GM10248 (cell line): ENCODE measurements at regions not wholly inside any gene's neighbourhood (a gene's known extent, or its start where the extent isn't known, plus 50 kb on each side); places are given as distances from the start of the nearest gene placed in this dataset.

Experiments
- CTCF ChIA-PET: fragments of 300-600 bp; sonication (Branson Sonifier 250); formaldehyde crosslinking; extraction: SDS; loops from one replicate; lab custom pipeline; 2021; ENCODE audit warnings: antibody characterized with exemption; lab: Yijun Ruan, JAX
- POLR2A ChIA-PET: fragments of 350-650 bp; sonication (Branson Sonifier 250); formaldehyde crosslinking; extraction: SDS; loops from one replicate; lab custom pipeline; 2020; ENCODE audit warnings: antibody characterized with exemption; lab: Yijun Ruan, JAX
- DNase-seq: peaks from one replicate; pipeline ENCODE4 v3.0.0; 2012; ENCODE audit errors: extremely low spot score
- CTCF ChIP-seq: IDR thresholded peaks from 2 replicates; pipeline ENCODE4 v1.5.1; 2012; ENCODE audit warnings: mild to moderate bottlenecking, low read depth; ENCODE audit errors: extremely low read depth, missing control alignments, control extremely low read depth

- no peak for TF ChIP-seq CTCF
- ChIA-PET POLR2A (no interaction called here), CTCF (no interaction called here)
- DNase-seq = no peak
Measured at GRCh38 chrY:7942711-7943110, 1031.2 kb upstream of the AMELY start.

GRCh38 chrY:7941856-7942255 is 1030.3 kb upstream of the AMELY start:
- no peak for TF ChIP-seq CTCF
- DNase-seq = no peak
- POLR2A ChIA-PET = no interaction called here
- CTCF ChIA-PET = no interaction called here

- TF ChIP-seq CTCF = no peak
- DNase-seq = no peak
- ChIA-PET POLR2A (no interaction called here), CTCF (no interaction called here)
Measured at GRCh38 chrY:7938982-7939718, 1027.6 kb upstream of the AMELY start.

- ChIA-PET POLR2A (no interaction called here), CTCF (no interaction called here)
- no peak for TF ChIP-seq CTCF
- DNase-seq = no peak
Measured at GRCh38 chrY:7936831-7937230, 1025.3 kb upstream of the AMELY start.

- POLR2A ChIA-PET = no interaction called here
- TF ChIP-seq CTCF = no peak
- DNase-seq = no peak
- CTCF ChIA-PET = no interaction called here
Measured at GRCh38 chrY:7936046-7936445, 1024.5 kb upstream of the AMELY start.

GRCh38 chrY:7935606-7936005 is 1024.1 kb upstream of the AMELY start:
- no peak for TF ChIP-seq CTCF
- ChIA-PET CTCF (no interaction called here), POLR2A (no interaction called here)

More at GRCh38 chrY:7935606-7936005, 1024.1 kb upstream of the AMELY start:
- no peak for DNase-seq
